A549 (cell line): ENCODE measurements at regions not wholly inside any gene's neighbourhood (a gene's known extent, or its start where the extent isn't known, plus 50 kb on each side); places are given as distances from the start of the nearest gene placed in this dataset.

Experiments used
- ATAC-seq, 2 experiments: fragments of 200-7000 bp in 1 of 2; fragments of >200 bp in 1 of 2; cut with Nextera tagmentation in 1 of 2; cut with Tn5 transposase in 1 of 2; 3 replicates each; pipeline versions ENCODE4 v1.8.0 to v1.9.1; 2018 to 2020; ENCODE audit warnings: mild to moderate bottlenecking in 1 of 2, moderate library complexity in 1 of 2
- CTCF ChIA-PET: fragments of 300-600 bp; sonication (Branson Sonifier 250); formaldehyde crosslinking; extraction: SDS; loops from one replicate; lab custom pipeline; 2021; ENCODE audit warnings: antibody characterized with exemption, inconsistent platforms; lab: Yijun Ruan, JAX
- POLR2A ChIA-PET: fragments of 350-600 bp; formaldehyde crosslinking; extraction: SDS; loops from one replicate; lab custom pipeline; 2021; ENCODE audit warnings: antibody characterized with exemption, inconsistent platforms; lab: Yijun Ruan, JAX
- DNase-seq, 2 experiments: peaks; one replicate each; pipeline versions ENCODE4 v3.0.0 to v3.0.0-alpha.2; 2011 to 2016; ENCODE audit warnings: low read depth in 1 of 2, low spot score in 1 of 2
- FAIRE-seq: peaks from 2 replicates; lab custom pipeline; 2011; peaks lifted over from hg19 to GRCh38; lab: Jason Lieb, UNC
- H3K27ac ChIP-seq, 2 experiments: fragments of >200 bp; sonication (Bioruptor Twin); formaldehyde crosslinking; 3 replicates each; pipeline ENCODE4 v1.5.1; 2016 to 2017
- H3K4me1 ChIP-seq: fragments of >200 bp; sonication (Bioruptor Twin); formaldehyde crosslinking; 3 replicates; pipeline ENCODE4 v1.6.1; 2016
- H3K4me2 ChIP-seq: fragments of >200 bp; sonication (Bioruptor Twin); formaldehyde crosslinking; 3 replicates; pipeline ENCODE4 v1.6.1; 2016
- H3K4me3 ChIP-seq: fragments of >200 bp; sonication (Bioruptor Twin); formaldehyde crosslinking; 3 replicates; pipeline ENCODE4 v1.5.1; 2016
- H3K9me3 ChIP-seq: fragments of >200 bp; sonication (Bioruptor Twin); formaldehyde crosslinking; 3 replicates; pipeline ENCODE4 v1.6.1; 2016
- CBX2 ChIP-seq: fragments of 200-600 bp; sonication (generic); IDR thresholded peaks from 2 replicates; pipeline ENCODE4 v1.6.1; 2016; ENCODE audit warnings: low read depth, mild to moderate bottlenecking, borderline replicate concordance
- CBX8 ChIP-seq: fragments of 200-600 bp; sonication (generic); IDR thresholded peaks from 2 replicates; pipeline ENCODE4 v1.6.1; 2016
- EHMT2 ChIP-seq: fragments of 200-600 bp; sonication (generic); IDR thresholded peaks from 2 replicates; pipeline ENCODE4 v1.6.1; 2016; ENCODE audit warnings: antibody characterized with exemption, low read depth, mild to moderate bottlenecking, moderate library complexity
- FOSL2 ChIP-seq, 2 experiments: fragments of 450-650 bp in 1 of 2; fragments of >200 bp in 1 of 2; sonication (Bioruptor Twin) in 1 of 2; formaldehyde crosslinking; IDR thresholded peaks; 2 replicates each; pipeline versions ENCODE4 v1.5.0 to v1.6.1; 2016 to 2020; ENCODE audit warnings: mild to moderate bottlenecking in 1 of 2, moderate library complexity in 1 of 2
- FOXS1 ChIP-seq: fragments of 250-450 bp; sonication (Bioruptor Pico); IDR thresholded peaks from 2 replicates; pipeline ENCODE4 v1.5.0; 2020; ENCODE audit warnings: mild to moderate bottlenecking, moderate library complexity
- HOXA7 ChIP-seq: fragments of 250-450 bp; sonication (Bioruptor Pico); IDR thresholded peaks from 2 replicates; pipeline ENCODE4 v1.5.0; 2020; ENCODE audit warnings: mild to moderate bottlenecking, moderate library complexity
- JUNB ChIP-seq: fragments of >200 bp; sonication (Bioruptor Twin); formaldehyde crosslinking; IDR thresholded peaks from 2 replicates; pipeline ENCODE4 v1.6.1; 2016
- KDM5A ChIP-seq: fragments of 200-600 bp; sonication (generic); IDR thresholded peaks from 2 replicates; pipeline ENCODE4 v1.6.1; 2016; ENCODE audit warnings: antibody characterized with exemption, mild to moderate bottlenecking
- MAZ ChIP-seq: fragments of 150-350 bp; IDR thresholded peaks from 2 replicates; pipeline ENCODE4 v1.6.1; 2014; ENCODE audit warnings: antibody characterized with exemption, low read depth, low read length, borderline replicate concordance
- NPAS2 ChIP-seq: fragments of 250-450 bp; sonication (Bioruptor Pico); IDR thresholded peaks from 2 replicates; pipeline ENCODE4 v1.8.0; 2022; ENCODE audit warnings: mild to moderate bottlenecking, moderate library complexity, borderline replicate concordance
- NR3C1 ChIP-seq: fragments of >200 bp; sonication (Bioruptor Twin); formaldehyde crosslinking; IDR thresholded peaks from 3 replicates; pipeline ENCODE4 v1.6.1; 2017
- POLR2AphosphoS2 ChIP-seq: conservative IDR thresholded peaks from 2 replicates; pipeline ENCODE4 v1.6.1; 2012; ENCODE audit warnings: low read length, improper control_type of control experiment, inconsistent platforms
- SREBF2 ChIP-seq: fragments of 450-650 bp; IDR thresholded peaks from 2 replicates; pipeline ENCODE4 v1.6.1; 2014; ENCODE audit warnings: mild to moderate bottlenecking, moderate library complexity
- TP53 ChIP-seq: fragments of 250-450 bp; sonication (Bioruptor Pico); IDR thresholded peaks from 2 replicates; pipeline ENCODE4 v1.5.0; 2021; ENCODE audit warnings: mild to moderate bottlenecking, moderate library complexity
- ZFP36 ChIP-seq: fragments of 450-650 bp; IDR thresholded peaks from 2 replicates; pipeline ENCODE4 v1.6.1; 2014; ENCODE audit warnings: borderline replicate concordance; ENCODE audit not compliant: partially characterized antibody
- WGBS: methylation state at CpG from one replicate; pipeline ENCODE4 v1.1.6; 2017; ENCODE audit errors: missing lambda C conversion rate; 5-methylcytosine and 5-hydroxymethylcytosine counted together
- TF ChIP-seq, protein P1 (sequence below): fragments of 250-450 bp; sonication (Bioruptor Pico); IDR thresholded peaks from 2 replicates; pipeline ENCODE4 v1.5.0; 2021; ENCODE audit warnings: mild to moderate bottlenecking, moderate library complexity, borderline replicate concordance
- TF ChIP-seq, protein P2 (sequence below): fragments of >200 bp; sonication (Bioruptor Twin); formaldehyde crosslinking; IDR thresholded peaks from 2 replicates; pipeline ENCODE4 v1.6.1; 2016

DNA sequence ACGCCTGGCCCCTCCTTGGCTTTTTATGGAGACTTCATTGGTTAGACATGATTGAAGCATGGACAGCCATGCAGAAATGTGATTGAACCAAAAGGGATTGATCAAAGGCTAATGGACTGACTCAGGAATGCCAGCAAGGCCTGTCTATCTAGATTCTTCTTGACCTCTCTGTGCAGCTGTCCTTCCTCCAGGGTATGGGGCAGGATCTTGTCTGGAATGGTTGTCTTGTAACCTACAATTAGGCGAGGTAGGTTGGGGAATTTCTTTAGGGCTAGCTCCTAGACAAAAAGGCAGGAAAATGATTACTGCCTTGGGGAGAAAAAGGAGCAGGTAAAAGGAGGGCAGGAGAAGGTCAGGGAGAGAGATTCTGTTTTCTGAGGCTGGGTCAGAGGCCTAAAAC, 59.6 kb upstream of the INCENP start:
- no peak for TF ChIP-seq ZFP36
- TF ChIP-seq, all 56 proteins: peak for 0
- POLR2A ChIA-PET = interaction anchor here (0.7 kb wide), 1 partner anchor 56 kb away, joined by 5 read pairs; no protein-coding TSS in a partner anchor

DNA sequence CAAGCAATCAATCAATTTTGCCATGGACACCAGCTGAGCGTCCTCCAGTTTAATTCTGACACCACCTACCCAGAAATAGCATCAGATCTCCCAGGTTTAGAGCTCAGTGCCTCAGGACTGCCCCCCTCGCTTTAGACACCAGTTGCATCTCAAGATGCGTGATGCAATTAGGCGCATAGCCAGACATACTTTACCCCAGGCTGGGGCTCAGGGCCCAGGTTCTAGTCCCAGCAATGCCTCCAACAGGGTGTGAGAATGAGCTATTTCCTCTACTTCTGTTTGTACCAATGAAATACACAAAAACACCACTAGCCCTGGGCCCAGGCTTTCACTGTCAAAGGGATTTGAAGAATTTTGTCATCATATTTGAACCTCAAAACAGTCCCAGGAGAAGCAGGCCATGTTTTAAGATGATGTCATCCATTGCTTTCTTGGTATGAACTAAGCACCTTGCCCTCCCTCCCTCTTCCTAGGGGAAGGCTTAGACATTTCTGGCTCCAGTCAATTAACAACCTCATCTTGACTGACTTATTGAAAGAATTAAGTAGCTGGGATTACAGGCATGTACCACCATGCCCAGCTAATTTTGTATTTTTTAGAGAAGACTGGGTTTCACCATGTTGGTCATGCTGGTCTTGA, 61.5 kb upstream of the INCENP start:
- ATAC-seq (no peak), FAIRE-seq (no peak)
- H3K4me2 ChIP-seq = no peak overlapping the region
- ChIA-PET CTCF (interaction anchor here (0.7 to 12.8 kb wide), 6 partner anchors 19 to 434 kb away, joined by 3 to 101 read pairs (median 8); no protein-coding TSS in a partner anchor), POLR2A (no interaction called here)
- H3K9me3 ChIP-seq = no peaks in the 10 kb centered on the region
- H3K4me3 ChIP-seq = no peak overlapping the region
- no peaks in the 10 kb centered on the region for H3K4me1 ChIP-seq
- H3K27ac ChIP-seq = no peak overlapping the region
- WGBS = 89% methylated on average over 4 of the region's 4 CpGs
- TF ChIP-seq CBX2 (no peak), SREBF2 (no peak), MAZ (no peak), FOXS1 (CRISPR knock-in tag) (no peak), KDM5A (no peak), NPAS2 (no peak)
- TF ChIP-seq, protein P1, sequence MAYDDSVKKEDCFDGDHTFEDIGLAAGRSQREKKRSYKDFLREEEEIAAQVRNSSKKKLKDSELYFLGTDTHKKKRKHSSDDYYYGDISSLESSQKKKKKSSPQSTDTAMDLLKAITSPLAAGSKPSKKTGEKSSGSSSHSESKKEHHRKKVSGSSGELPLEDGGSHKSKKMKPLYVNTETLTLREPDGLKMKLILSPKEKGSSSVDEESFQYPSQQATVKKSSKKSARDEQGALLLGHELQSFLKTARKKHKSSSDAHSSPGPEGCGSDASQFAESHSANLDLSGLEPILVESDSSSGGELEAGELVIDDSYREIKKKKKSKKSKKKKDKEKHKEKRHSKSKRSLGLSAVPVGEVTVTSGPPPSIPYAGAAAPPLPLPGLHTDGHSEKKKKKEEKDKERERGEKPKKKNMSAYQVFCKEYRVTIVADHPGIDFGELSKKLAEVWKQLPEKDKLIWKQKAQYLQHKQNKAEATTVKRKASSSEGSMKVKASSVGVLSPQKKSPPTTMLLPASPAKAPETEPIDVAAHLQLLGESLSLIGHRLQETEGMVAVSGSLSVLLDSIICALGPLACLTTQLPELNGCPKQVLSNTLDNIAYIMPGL (CRISPR knock-in tag) = no peak
- TF ChIP-seq, all 56 proteins: peak for 0
- no peak for DNase-seq

More for the DNA sequence above, 59.6 kb upstream of the INCENP start:
- H3K4me1 ChIP-seq = no peaks in the 10 kb centered on the region
- ATAC-seq = no peak
- no peak overlapping the region for H3K4me3 ChIP-seq
- no peak for FAIRE-seq
- no peak overlapping the region for H3K27ac ChIP-seq
- no peak for DNase-seq
- no peak overlapping the region for H3K4me2 ChIP-seq
- 65% methylated on average over 2 of the region's 2 CpGs for WGBS
- no peaks in the 10 kb centered on the region for H3K9me3 ChIP-seq
- CTCF ChIA-PET = interaction anchor here (0.8 to 12.8 kb wide), 8 partner anchors 12 to 267 kb away, joined by 3 to 101 read pairs (median 10); no protein-coding TSS in a partner anchor

DNA sequence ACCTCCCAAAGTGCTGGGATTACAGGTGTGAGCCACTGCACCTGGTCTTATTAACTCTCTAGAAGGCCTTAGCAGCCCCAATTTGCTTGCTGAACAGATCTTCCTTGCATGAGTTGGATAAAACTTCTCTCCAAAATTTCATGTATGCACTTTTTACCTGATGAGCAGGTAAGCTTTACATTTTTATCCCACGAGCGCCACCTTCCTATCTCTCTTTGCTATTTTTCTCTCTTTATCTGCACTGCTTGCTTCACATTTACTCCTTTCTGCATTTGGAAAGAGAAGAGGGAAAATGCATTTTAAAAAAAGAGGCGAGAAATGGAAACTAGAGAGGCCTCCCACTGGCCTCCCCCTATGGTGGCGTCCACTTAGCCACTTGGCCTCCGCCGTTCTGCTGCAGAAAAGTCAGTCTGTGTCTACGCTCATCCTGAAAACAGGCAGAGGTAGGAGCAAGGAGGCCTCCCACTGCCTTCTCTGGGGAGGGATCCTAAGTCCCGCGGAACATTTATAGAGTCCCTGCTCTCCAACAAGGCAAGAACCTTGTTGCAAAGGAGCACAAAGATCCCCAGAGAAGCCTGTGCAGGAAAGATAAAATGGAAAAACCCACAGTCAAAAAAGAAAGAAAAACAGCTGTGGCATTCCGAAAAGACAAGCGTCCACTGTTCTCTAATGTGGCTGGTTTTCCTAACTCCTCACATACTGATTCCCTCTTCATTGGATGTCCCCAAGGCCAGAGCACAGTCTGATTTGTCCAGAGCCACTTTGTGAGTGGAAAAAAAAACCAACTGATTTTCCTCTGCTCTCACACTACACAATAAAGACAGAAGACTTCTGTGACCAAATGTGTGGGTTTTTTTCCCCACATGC, 62.2 kb upstream of the INCENP start:
- TF ChIP-seq HOXA7 (no peak), JUNB (no peak), FOSL2 (IDR thresholded peaks at IDR 0.05) (no peak), FOSL2 (CRISPR knock-in tag; IDR thresholded peaks at IDR 0.05) (no peak), NR3C1 (no peak), CBX8 (no peak), TP53 (CRISPR knock-in tag) (no peak)
- TF ChIP-seq, protein P2, sequence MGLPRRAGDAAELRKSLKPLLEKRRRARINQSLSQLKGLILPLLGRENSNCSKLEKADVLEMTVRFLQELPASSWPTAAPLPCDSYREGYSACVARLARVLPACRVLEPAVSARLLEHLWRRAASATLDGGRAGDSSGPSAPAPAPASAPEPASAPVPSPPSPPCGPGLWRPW = no peak
- POLR2A ChIA-PET = no interaction called here
- ATAC-seq (no peak), DNase-seq (no peak), FAIRE-seq (no peak)
- Histone ChIP-seq H3K9me3 (no peaks in the 10 kb centered on the region), H3K4me3 (no peak overlapping the region), H3K27ac (no peak overlapping the region), H3K4me2 (no peak overlapping the region), H3K4me1 (no peaks in the 10 kb centered on the region)
- 85% methylated on average over 11 of the region's 11 CpGs for WGBS
- CTCF ChIA-PET = interaction anchor here (0.7 to 12.8 kb wide), 11 partner anchors 20 to 433 kb away, joined by 3 to 101 read pairs (median 3); partner anchors contain the start of gene BEST1

DNA sequence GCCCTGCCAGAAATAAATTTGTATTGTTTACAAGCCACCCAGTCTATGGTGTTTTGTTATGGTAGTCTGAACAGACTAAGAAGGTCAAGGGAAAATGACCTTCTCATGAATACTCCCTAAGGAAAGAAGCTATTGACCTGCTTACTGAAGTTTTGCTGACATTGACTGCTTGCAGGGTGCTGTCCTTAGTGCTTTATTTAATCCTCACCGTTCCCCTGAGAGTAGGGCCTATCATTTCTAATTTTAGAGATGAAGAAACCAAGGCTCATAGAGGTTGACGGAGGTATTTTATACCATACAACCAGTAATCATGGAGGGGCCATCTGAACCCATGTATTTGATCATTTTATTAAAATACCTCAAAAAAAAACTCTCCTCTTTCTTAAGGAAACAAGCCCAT, 66.7 kb upstream of the INCENP start:
- ATAC-seq (no peak), FAIRE-seq (no peak), DNase-seq (no peak)
- Histone ChIP-seq H3K4me2 (no peak overlapping the region), H3K27ac (0 out of 6 replicates have a peak overlapping the region, but pooled peaks have one; percentile 6 to 32), H3K4me3 (no peak overlapping the region), H3K9me3 (no peaks in the 10 kb centered on the region), H3K4me1 (peaks cover 16% of the 10 kb centered on the region)
- ChIA-PET POLR2A (no interaction called here), CTCF (interaction anchor here (1.4 to 2.2 kb wide), 3 partner anchors 24 to 109 kb away, joined by 4 to 9 read pairs (median 6); no protein-coding TSS in a partner anchor)
- WGBS = 90% methylated on average over 2 of the region's 2 CpGs
- no peak for TF ChIP-seq POLR2AphosphoS2
- TF ChIP-seq FOSL2 (IDR thresholded peaks at IDR 0.05) = no peak
- no peak for TF ChIP-seq FOSL2 (CRISPR knock-in tag; IDR thresholded peaks at IDR 0.05)
- TF ChIP-seq EHMT2 = no peak
- no peak for TF ChIP-seq KDM5A
